NCI-H748 (cell line): ENCODE measurements at regions not wholly inside any gene's neighbourhood (a gene's known extent, or its start where the extent isn't known, plus 50 kb on each side); places are given as distances from the start of the nearest gene placed in this dataset.
"Not testable (repeated sequence)": the region's sequence is repeated elsewhere in the genome, so short reads cannot be mapped to it uniquely, and the experiment has no call there.

Experiments used
- DNase-seq: peaks from one replicate; lab custom pipeline; 2025; ENCODE audit not compliant: unreplicated experiment; lab: John Stamatoyannopoulos, UW

GRCh38 chrX:124690495-124690894 lies 344.1 kb downstream of the SH2D1A start:
- no peak for DNase-seq

GRCh38 chrX:124699876-124700275 lies 353.5 kb downstream of the SH2D1A start:
- DNase-seq = no peak

- DNase-seq = no peak
Observed at GRCh38 chrX:124717537-124717936, 371.2 kb downstream of the SH2D1A start.

GRCh38 chrX:124719060-124719459 lies 372.7 kb downstream of the SH2D1A start:
- peak; percentile 87 for DNase-seq

DNA sequence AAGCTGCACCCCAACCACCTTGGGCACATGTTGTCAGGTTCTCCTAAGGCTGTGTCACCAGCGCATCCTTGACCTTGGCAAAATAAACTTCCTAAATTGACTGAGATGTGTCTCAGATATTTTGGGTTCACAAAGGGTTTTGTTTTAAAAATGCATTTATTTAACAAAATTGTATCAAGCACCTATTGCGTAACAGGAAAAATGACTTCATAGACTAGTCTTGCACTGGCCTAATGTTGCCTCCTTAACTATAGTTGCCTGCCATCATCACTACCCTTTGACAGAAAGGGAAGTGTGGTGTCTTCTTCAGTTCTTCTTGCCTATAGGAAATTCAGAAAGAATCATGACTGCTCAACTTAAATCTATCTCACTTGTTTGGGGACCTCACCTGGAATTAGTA lies 374.2 kb downstream of the SH2D1A start:
- no peak for DNase-seq

- DNase-seq = no peak
Observed at GRCh38 chrX:124725502-124725901, 379.1 kb downstream of the SH2D1A start.

DNA sequence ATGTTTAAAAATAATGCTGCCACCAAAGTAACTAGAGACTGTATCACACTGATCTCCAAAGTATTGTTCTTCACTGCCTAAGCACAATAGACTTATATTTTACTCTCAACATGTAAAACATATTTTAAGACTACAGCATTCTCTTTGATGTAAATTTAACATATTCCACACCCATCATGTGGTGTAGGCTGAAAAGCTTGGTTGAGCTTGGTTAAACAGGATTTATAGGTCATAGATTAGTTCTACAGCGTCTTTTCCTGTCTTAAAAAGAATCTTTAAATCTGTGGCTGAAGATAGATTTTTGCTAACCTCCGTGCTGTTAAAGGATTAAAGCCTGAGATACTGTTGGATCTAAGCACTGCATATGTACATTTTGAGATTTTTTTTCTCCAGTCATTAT lies 379.9 kb downstream of the SH2D1A start:
- DNase-seq = no peak

DNA sequence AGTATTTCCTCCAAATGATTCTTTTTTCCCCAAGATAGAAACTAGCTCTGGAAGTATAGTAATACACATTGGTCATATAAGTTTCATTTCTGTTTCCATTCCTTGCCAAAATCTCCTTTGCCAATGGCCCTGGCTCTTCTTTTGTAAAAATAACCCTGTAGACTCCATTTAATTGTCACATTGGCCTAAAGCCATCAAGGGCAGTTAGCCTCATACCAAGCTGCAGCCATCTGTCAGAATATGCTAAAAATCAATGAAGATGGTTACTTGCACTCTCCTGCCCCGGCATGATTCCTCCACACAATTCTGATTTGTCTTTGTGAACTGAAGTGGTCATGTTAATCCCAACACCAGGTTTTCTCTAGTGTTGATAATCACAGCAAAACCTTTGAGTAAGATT lies 380.5 kb downstream of the SH2D1A start:
- peak; percentile 22 for DNase-seq

DNA sequence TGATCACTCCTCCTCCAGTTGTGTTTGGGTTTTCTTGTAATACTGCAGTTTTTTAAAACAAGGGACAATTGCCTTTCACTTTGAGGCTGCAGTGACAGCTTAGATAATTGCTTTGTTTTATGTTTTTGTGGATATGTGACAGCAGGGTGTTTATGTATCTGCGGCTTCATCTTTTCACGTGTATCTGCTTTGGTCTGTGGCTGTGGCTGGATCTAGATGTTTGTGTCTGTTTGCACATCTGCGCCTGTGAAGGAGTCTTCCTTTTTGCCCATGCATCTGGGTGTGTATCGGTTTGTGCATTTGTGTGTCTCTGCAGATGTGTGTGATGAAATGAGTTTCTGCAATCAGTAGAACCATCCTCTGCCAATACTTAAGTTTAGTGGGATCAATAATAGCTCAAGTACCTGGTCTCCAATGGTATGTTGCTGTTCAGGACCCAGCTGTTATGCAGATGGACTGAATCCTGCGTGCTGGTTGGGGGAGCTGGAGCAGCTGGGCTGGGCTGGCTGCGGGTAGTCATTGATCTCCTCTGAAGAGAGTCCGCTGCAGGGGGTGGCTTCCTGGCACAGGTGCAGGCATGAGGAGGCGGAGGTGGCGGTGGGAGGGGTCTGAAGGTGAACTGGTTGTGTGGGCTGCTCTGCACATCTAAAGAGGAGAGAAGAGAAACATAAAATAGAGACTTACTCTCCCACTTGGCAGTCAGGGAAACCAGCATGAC lies 390.3 kb downstream of the SH2D1A start:
- DNase-seq = peak; percentile 91

- no peak for DNase-seq
Observed at GRCh38 chrX:124737771-124738170, 391.4 kb downstream of the SH2D1A start.

GRCh38 chrX:124747295-124747694 lies 400.9 kb downstream of the SH2D1A start:
- no peak for DNase-seq

- no peak for DNase-seq
Observed at GRCh38 chrX:124764354-124764753, 418.0 kb downstream of the SH2D1A start.

DNA sequence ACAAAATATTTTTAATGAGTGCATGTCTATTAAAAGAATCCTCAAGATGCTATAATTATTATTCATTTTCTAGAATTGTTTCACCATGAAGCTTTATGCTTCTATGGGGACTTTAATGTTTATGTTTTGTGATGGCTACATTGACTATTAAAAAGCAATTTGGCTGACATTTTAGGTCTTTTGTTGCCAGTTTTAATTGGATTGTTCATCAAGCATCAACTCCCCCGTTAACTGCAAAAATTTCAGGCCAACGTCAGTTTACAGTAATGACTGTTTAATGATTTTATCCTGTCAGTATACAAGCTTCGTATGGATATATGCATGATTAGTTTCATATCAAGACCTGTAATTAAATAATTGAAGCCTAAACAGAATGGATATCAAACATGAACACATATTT lies 422.8 kb downstream of the SH2D1A start:
- no peak for DNase-seq

DNA sequence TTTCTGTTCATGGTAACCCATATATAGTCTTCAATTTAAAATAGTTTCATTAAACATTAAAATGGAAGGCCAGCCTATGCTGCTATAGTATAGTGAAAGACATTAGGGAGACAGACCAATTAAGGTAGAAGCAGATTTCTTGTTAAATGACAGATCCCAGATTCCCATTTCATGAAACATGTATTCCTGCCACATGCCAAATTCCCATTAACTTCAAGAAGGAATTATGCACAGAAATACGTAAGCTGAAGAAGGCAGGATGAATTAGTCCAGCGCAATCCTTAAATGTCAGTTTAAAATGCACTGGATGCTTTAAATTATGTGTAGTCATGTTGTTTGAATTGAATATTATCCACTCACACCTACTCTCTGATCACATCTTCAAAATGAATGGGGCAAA lies 424.9 kb downstream of the SH2D1A start:
- no peak for DNase-seq

DNA sequence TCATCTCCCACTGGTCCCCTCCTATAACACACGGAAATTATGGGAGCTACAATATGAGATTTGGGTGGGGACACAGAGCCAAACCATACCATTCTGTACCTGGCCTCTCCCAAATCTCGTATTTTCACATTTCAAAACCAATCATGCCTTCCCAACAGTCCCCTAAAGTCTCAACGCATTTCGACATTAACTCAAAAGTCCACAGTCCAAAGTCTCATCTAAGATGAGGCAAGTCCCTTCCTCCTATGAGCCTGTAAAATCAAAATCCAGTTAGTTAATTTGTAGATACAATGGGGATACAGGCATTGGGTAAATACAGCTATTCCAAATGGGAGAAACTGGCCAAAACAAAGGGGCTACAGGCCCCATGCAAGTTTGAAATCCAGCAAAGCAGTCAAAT lies 441.9 kb downstream of the SH2D1A start:
- not testable (repeated sequence) for DNase-seq

- DNase-seq = not testable (repeated sequence)
Observed at GRCh38 chrX:124789874-124790273, 443.5 kb downstream of the SH2D1A start.

- peak; percentile 71 for DNase-seq
Observed at GRCh38 chrX:124791492-124792095, 445.2 kb downstream of the SH2D1A start.

DNA sequence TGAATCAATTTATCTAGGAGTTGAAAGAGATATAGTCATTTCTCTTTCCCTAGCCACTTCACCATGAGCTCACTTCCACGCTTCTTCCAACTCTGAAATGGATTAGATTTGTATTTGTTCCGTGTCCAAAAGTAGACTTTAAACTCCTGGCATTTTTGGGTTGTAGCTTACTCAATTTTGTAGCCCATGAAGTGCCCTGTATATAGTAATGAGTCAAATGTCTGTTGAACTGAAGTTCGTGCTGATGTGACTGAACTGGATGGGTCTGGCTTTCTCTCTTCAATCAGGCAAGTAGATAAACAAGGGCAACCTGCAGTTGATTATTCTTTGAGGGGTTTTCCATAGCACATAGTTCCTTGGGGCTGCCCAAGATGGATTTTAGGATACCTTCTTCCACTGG lies 450.6 kb downstream of the SH2D1A start:
- no peak for DNase-seq

DNA sequence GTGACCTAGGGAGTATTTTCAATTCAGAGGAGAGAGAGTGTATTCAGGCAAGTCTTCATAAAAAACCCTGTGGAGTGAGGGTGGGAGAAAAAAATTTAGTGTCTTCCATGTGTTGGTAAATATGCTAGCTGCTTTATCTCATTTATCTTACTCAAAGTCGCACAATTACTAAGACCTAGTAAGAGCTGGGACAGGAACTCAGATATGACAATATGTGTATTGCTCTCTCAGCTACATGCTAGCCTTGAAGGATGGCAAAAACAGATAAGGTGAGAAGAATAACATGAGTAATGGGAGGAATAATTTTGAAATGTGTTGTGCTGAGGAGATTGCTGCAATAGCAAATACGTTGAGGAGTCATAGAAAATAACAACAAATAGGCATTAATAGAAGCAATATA lies 458.6 kb downstream of the SH2D1A start:
- DNase-seq = no peak

DNA sequence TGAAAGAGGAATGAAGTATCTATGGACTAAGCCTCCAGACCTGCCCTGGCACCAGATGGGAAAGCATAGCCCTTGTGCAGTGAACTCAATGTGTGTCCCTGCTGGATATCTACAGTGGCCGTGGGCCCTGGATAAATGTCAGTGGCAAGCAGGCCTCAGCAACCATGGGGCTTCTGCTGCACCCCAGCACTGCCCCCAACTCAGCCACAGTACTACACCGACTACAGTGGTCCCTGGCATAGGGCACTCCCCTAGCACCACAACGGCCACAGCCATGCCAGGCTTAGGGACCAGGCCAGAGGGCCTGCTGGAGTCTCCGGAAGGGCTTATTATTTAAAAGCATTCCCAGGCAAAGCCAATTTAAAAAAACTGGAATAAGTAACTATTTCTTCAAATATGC lies 459.1 kb downstream of the SH2D1A start:
- no peak for DNase-seq

- DNase-seq = no peak
Observed at GRCh38 chrX:124814106-124814505, 467.7 kb downstream of the SH2D1A start.

- DNase-seq = no peak
Observed at GRCh38 chrX:124818033-124818432, 471.7 kb downstream of the SH2D1A start.

DNA sequence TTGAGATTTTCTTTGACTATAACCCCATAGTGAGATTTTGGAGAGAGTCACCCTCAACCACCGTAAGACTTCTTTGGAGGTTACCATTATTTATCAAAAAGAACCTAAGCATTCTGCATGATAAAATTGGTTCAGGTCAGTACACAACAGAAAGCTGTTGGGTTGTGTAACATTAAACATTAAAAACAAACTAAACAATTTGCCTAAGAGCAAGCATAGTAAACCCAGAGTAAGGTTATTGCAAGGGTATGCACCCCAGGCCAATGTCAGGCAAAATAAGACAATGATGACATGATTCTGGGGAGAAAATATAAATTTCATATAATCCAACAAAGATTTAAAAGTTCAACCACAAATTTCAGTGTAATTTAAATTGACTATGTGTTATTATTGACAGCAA lies 472.4 kb downstream of the SH2D1A start:
- DNase-seq = no peak
